ENCODE measurements at regions not wholly inside any gene's neighbourhood (a gene's known extent, or its start where the extent isn't known, plus 50 kb on each side); places are given as distances from the start of the nearest gene placed in this dataset.

GRCh38 chr5:8769631-8770030, 776.2 kb downstream of the SEMA5A start:
- no peak for TF ChIP-seq CTCF (IDR thresholded peaks at IDR 0.05; ENCODE audit: low read depth, low read length)
- no peak for TF ChIP-seq POLR2A (IDR thresholded peaks at IDR 0.05; ENCODE audit: extremely low read depth, insufficient read length)
- no peak for TF ChIP-seq MYC (IDR thresholded peaks at IDR 0.05; ENCODE audit: low read depth, low read length)
